ENCODE measurements at regions not wholly inside any gene's neighbourhood (a gene's known extent, or its start where the extent isn't known, plus 50 kb on each side); places are given as distances from the start of the nearest gene placed in this dataset.

DNA sequence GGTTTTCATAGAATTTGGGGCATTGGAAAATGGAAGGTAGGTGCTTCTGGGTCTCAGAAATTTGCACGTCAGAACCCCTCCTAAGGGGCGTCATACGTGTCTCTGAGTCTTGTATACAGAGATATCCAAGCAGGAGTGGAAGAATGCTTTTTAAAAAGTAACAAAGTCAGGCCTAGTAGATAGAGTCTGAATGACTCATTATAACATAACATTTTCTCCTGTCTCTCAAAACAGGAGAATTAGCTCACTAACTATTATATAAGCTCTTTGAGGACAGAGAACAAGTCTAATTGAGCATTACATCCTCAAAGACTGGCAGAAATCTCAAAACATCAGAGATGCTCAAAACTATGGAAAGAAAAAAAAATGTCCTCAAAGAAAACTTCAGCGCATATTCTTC, 86.1 kb upstream of the CCL2 start:
- Mint-ChIP-seq H3K27me3 (ENCODE audit: unreplicated experiment) (peaks cover 5% of the 10 kb centered on the region), H3K4me1 (ENCODE audit: low read depth, unreplicated experiment) (peaks cover 58% of the 10 kb centered on the region), H3K27ac (ENCODE audit: unreplicated experiment) (peak overlapping the region; percentile 87), H3K36me3 (ENCODE audit: unreplicated experiment) (peaks cover 10% of the 10 kb centered on the region), H3K4me3 (ENCODE audit: unreplicated experiment) (peak overlapping the region; percentile 46), H3K9me3 (ENCODE audit: unreplicated experiment) (peaks cover 6% of the 10 kb centered on the region)
- TF ChIP-seq, protein P1, sequence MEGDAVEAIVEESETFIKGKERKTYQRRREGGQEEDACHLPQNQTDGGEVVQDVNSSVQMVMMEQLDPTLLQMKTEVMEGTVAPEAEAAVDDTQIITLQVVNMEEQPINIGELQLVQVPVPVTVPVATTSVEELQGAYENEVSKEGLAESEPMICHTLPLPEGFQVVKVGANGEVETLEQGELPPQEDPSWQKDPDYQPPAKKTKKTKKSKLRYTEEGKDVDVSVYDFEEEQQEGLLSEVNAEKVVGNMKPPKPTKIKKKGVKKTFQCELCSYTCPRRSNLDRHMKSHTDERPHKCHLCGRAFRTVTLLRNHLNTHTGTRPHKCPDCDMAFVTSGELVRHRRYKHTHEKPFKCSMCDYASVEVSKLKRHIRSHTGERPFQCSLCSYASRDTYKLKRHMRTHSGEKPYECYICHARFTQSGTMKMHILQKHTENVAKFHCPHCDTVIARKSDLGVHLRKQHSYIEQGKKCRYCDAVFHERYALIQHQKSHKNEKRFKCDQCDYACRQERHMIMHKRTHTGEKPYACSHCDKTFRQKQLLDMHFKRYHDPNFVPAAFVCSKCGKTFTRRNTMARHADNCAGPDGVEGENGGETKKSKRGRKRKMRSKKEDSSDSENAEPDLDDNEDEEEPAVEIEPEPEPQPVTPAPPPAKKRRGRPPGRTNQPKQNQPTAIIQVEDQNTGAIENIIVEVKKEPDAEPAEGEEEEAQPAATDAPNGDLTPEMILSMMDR (IDR thresholded peaks at IDR 0.05; ENCODE audit: partially characterized antibody, unreplicated experiment) = no peak
- DNase-seq = no peak

DNA sequence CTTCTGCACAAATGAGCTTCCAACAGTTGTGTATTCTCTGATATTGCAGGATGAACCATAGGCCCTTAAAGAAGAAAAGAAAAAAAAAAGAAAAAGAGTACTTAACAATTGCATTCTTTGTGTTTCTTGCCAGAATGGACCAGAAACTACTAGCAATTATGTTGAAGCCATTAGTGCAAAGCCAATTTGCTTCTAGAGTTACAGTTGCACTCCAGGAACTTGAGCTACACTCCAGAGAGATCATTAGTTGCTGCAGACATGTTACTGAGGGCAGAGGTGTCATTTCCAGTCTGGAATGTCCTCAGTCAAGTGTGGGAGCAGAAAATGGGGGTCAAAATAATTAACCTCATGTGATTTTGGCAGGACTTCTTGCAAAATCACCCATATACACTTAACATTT, 85.6 kb upstream of the CCL2 start:
- Mint-ChIP-seq H3K27ac (ENCODE audit: unreplicated experiment) (peak overlapping the region; percentile 87), H3K4me3 (ENCODE audit: unreplicated experiment) (no peak overlapping the region), H3K9me3 (ENCODE audit: unreplicated experiment) (peaks cover 6% of the 10 kb centered on the region), H3K4me1 (ENCODE audit: low read depth, unreplicated experiment) (peaks cover 56% of the 10 kb centered on the region), H3K27me3 (ENCODE audit: unreplicated experiment) (peaks cover 5% of the 10 kb centered on the region), H3K36me3 (ENCODE audit: unreplicated experiment) (peaks cover 10% of the 10 kb centered on the region)
- TF ChIP-seq, protein P1 (IDR thresholded peaks at IDR 0.05; ENCODE audit: partially characterized antibody, unreplicated experiment) = no peak
- DNase-seq = no peak

DNA sequence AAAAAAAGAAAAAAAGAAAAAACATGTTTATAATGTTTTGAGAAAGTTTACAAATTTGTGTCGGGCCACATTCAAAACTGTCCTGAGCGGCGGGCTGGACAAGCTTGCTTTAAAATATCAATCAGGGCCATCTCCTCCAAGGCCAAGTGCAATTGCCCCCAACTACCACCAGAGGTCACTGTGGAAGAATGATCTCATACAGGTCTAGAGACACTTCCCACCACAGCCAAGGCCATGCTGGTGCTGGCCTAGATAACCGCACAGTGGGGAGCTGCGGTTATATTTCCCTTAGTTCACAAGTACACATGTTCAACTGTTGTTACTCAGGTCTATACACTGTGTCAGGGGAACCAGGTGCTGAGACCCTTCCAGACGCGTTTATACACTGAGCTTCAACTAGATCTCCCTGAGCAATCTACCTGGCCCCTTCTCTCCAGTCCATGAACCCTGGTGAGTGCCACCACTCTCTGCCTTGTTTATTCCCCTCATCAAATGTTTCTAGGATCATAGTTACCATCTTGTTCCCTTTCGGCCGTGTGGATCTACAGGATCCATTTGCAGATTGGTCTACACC, 83.8 kb upstream of the CCL2 start:
- Mint-ChIP-seq H3K9me3 (ENCODE audit: unreplicated experiment) (peaks cover 4% of the 10 kb centered on the region), H3K4me1 (ENCODE audit: low read depth, unreplicated experiment) (peaks cover 39% of the 10 kb centered on the region), H3K36me3 (ENCODE audit: unreplicated experiment) (peaks cover 10% of the 10 kb centered on the region), H3K4me3 (ENCODE audit: unreplicated experiment) (no peak overlapping the region), H3K27me3 (ENCODE audit: unreplicated experiment) (peaks cover 2% of the 10 kb centered on the region), H3K27ac (ENCODE audit: unreplicated experiment) (no peak overlapping the region)
- TF ChIP-seq, protein P1 (IDR thresholded peaks at IDR 0.05; ENCODE audit: partially characterized antibody, unreplicated experiment) = peak; percentile 96
- peak; percentile 74 for DNase-seq

DNA sequence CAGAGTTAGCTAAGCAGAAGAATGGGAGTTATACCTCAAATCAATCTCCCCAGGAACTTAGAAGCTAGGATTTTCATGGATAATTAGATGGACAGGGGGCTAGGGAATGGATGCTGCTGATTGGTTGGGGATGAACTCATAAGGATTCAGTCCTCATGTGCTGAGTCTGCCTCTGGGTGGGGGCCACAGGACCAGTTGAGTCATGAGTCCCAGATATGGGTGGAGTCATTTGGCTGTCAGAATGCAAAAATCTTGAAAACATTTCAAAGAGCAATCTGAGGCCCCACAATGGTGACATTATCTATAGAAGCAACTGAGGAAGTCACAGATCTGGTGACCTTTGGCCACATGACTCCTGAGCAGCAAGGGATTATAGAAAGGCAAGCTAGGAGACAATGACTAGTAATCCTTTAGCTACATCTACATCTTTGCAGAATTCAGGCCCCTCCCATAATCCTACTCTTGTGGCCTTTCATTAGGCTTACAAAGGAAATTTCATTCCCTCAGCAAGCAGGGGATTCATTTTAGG, 82.6 kb upstream of the CCL2 start:
- peaks cover 28% of the 10 kb centered on the region for H3K4me1 Mint-ChIP-seq (ENCODE audit: low read depth, unreplicated experiment)
- H3K27ac Mint-ChIP-seq (ENCODE audit: unreplicated experiment) = no peak overlapping the region
- no peak for DNase-seq
- peaks cover 10% of the 10 kb centered on the region for H3K36me3 Mint-ChIP-seq (ENCODE audit: unreplicated experiment)
- H3K9me3 Mint-ChIP-seq (ENCODE audit: unreplicated experiment) = no peaks in the 10 kb centered on the region
- no peak overlapping the region for H3K4me3 Mint-ChIP-seq (ENCODE audit: unreplicated experiment)
- H3K27me3 Mint-ChIP-seq (ENCODE audit: unreplicated experiment) = no peaks in the 10 kb centered on the region
- TF ChIP-seq, protein P1 (IDR thresholded peaks at IDR 0.05; ENCODE audit: partially characterized antibody, unreplicated experiment) = no peak

DNA sequence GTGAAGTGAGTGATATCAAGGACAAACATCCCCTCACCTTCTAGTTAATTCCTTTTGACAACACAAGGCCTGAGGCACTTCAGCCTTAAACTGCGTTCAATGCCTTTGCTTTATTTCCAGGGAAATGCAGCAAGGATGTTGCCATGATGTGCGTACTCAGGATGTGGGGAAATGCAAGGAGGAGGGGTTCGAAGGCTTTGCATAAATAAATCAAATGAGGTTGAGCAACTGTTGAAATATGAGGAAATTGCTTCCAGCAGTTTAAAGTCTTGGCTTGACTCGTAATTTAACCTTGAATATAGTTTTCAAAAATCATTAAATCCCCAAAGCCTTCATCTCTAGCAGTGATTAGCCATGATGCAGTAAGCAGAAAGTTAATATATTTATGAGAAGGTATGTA, 81.8 kb upstream of the CCL2 start:
- Mint-ChIP-seq H3K27ac (ENCODE audit: unreplicated experiment) (no peak overlapping the region), H3K4me1 (ENCODE audit: low read depth, unreplicated experiment) (peaks cover 25% of the 10 kb centered on the region), H3K4me3 (ENCODE audit: unreplicated experiment) (no peak overlapping the region), H3K36me3 (ENCODE audit: unreplicated experiment) (peaks cover 10% of the 10 kb centered on the region), H3K27me3 (ENCODE audit: unreplicated experiment) (no peaks in the 10 kb centered on the region), H3K9me3 (ENCODE audit: unreplicated experiment) (no peaks in the 10 kb centered on the region)
- no peak for DNase-seq
- TF ChIP-seq, protein P1 (IDR thresholded peaks at IDR 0.05; ENCODE audit: partially characterized antibody, unreplicated experiment) = no peak

Data from glutamatergic neuron (in vitro differentiated cells).